HCT116 (cell line): ENCODE measurements at regions not wholly inside any gene's neighbourhood (a gene's known extent, or its start where the extent isn't known, plus 50 kb on each side); places are given as distances from the start of the nearest gene placed in this dataset.
"Not testable (repeated sequence)": the region's sequence is repeated elsewhere in the genome, so short reads cannot be mapped to it uniquely, and the experiment has no call there.

ENCODE experiments used
- ATAC-seq: fragments of 200-7000 bp; cut with Tn5 transposase; 2 replicates; pipeline ENCODE4 v1.9.1; 2020; ENCODE audit warnings: mild to moderate bottlenecking, moderate library complexity
- BruUV-seq: library from RNA; stranded (reverse); fragments of 400-500 nt; replicated peaks from 2 replicates; lab custom pipeline; 2021; lab: Mats Ljungman, UMichigan
- CTCF ChIA-PET: fragments of 300-600 bp; sonication (Branson Sonifier 250); formaldehyde crosslinking; loops from one replicate; lab custom pipeline; 2021; ENCODE audit warnings: antibody characterized with exemption; lab: Charles Lee
- POLR2A ChIA-PET: fragments of 300-600, 350-600 bp; sonication (Branson Sonifier 250); formaldehyde crosslinking; loops from one replicate; lab custom pipeline; 2021; ENCODE audit warnings: antibody characterized with exemption; lab: Charles Lee
- RAD21 ChIA-PET, 2 experiments: fragments of 300-600 bp; sonication (Branson Sonifier 250); formaldehyde crosslinking; loops; one replicate each; lab custom pipeline; 2023; ENCODE audit warnings: low total read pairs in 2 of 2; ENCODE audit not compliant: uncharacterized antibody in 2 of 2, unreplicated experiment in 2 of 2, low non-redundant PET in 1 of 2; lab: Charles Lee
- DNase-seq: peaks from one replicate; pipeline ENCODE4 v3.0.0-alpha.2; 2010; ENCODE audit warnings: low read depth, low spot score
- H2AFZ ChIP-seq: fragments of 200-600 bp; shearing (Covaris generic), sonication (generic); 2 replicates; pipeline ENCODE4 v1.6.1; 2017; ENCODE audit warnings: low read depth, mixed run types, mixed read lengths, antibody characterized with exemption, low read length; ENCODE audit not compliant: poor library complexity, severe bottlenecking
- H3K27ac ChIP-seq: 2 replicates; pipeline ENCODE4 v1.5.1; 2012; ENCODE audit warnings: low read depth, low read length
- H3K27me3 ChIP-seq: fragments of 200-600 bp; sonication (generic); 2 replicates; pipeline ENCODE4 v1.6.1; 2016; ENCODE audit warnings: mixed run types, low read length, mixed read lengths; ENCODE audit not compliant: insufficient read depth
- H3K36me3 ChIP-seq, 2 experiments: fragments of 200-500 bp in 1 of 2; fragments of 200-600 bp in 1 of 2; sonication (Bioruptor generic) in 1 of 2; sonication (generic) in 1 of 2; 2 replicates each; pipeline versions ENCODE4 v1.5.1 to v1.6.1; 2014 to 2016; ENCODE audit warnings: low read length in 2 of 2, inconsistent platforms in 1 of 2, mixed read lengths in 1 of 2, mixed run types in 1 of 2; ENCODE audit not compliant: insufficient read depth in 2 of 2, control insufficient read depth in 1 of 2
- H3K4me1 ChIP-seq, 2 experiments: fragments of 200-600 bp in 1 of 2; sonication (generic) in 1 of 2; 2 replicates each; pipeline versions ENCODE4 v1.5.1 to v1.6.1; 2012 to 2017; ENCODE audit warnings: low read length in 2 of 2, inconsistent platforms in 1 of 2, mild to moderate bottlenecking in 1 of 2, mixed read lengths in 1 of 2, mixed run types in 1 of 2, moderate library complexity in 1 of 2; ENCODE audit not compliant: insufficient read depth in 2 of 2, control insufficient read depth in 1 of 2
- H3K4me2 ChIP-seq: fragments of 200-600 bp; sonication (generic); 2 replicates; pipeline ENCODE4 v1.6.1; 2017; ENCODE audit warnings: mixed run types, low read length, mixed read lengths
- H3K4me3 ChIP-seq, 2 experiments: fragments of 200-600 bp in 1 of 2; sonication (generic) in 1 of 2; replicated peaks in 1 of 2; 2 replicates each; pipeline ENCODE4 v1.5.1; 2011 to 2016; ENCODE audit warnings: low read length in 2 of 2, control low read depth in 1 of 2, low read depth in 1 of 2, mild to moderate bottlenecking in 1 of 2, mixed read lengths in 1 of 2, mixed run types in 1 of 2
- H3K79me2 ChIP-seq: fragments of 200-600 bp; sonication (generic); 2 replicates; pipeline ENCODE4 v1.6.1; 2017; ENCODE audit warnings: mild to moderate bottlenecking, mixed run types, low read length, moderate library complexity, mixed read lengths; ENCODE audit not compliant: insufficient read depth
- H3K9ac ChIP-seq: fragments of 200-600 bp; sonication (generic); 2 replicates; pipeline ENCODE4 v1.6.1; 2016; ENCODE audit warnings: low read length, mixed read lengths
- H3K9me2 ChIP-seq: fragments of 200-600 bp; sonication (generic), shearing (Covaris generic); 2 replicates; pipeline ENCODE4 v1.6.1; 2017; ENCODE audit warnings: mixed run types, mild to moderate bottlenecking, moderate library complexity; ENCODE audit not compliant: insufficient read depth
- H3K9me3 ChIP-seq, 2 experiments: fragments of 200-500 bp in 1 of 2; fragments of 200-600 bp in 1 of 2; sonication (Bioruptor generic) in 1 of 2; sonication (generic) in 1 of 2; 2 replicates each; pipeline ENCODE4 v1.6.1; 2014 to 2017; ENCODE audit warnings: low read length in 2 of 2, mixed read lengths in 2 of 2, inconsistent platforms in 1 of 2, low read depth in 1 of 2, mild to moderate bottlenecking in 1 of 2, mixed run types in 1 of 2, moderate library complexity in 1 of 2; ENCODE audit not compliant: control insufficient read depth in 1 of 2, insufficient read depth in 1 of 2
- H4K20me1 ChIP-seq: fragments of 200-600 bp; sonication (generic), shearing (Covaris generic); 2 replicates; pipeline ENCODE4 v1.6.1; 2017; ENCODE audit warnings: mixed run types, mild to moderate bottlenecking, moderate library complexity; ENCODE audit not compliant: insufficient read depth
- intact Hi-C: fragments of 100-400 bp; cut with micrococcal nuclease; formaldehyde crosslinking; loops from 2 replicates; pipeline ENCODE4 v1.10.0; 2022

GRCh38 chr15:21249508-21250019 is 190.7 kb downstream of the POTEB3 start:
- DNase-seq, CTCF ChIA-PET, POLR2A ChIA-PET, H4K20me1 ChIP-seq, BruUV-seq, H3K4me3 ChIP-seq, H3K9me3 ChIP-seq, H3K9me2 ChIP-seq, H3K4me1 ChIP-seq, H3K36me3 ChIP-seq, H3K9ac ChIP-seq, H2AFZ ChIP-seq, H3K27ac ChIP-seq, H3K27me3 ChIP-seq, RAD21 ChIA-PET, H3K4me2 ChIP-seq, H3K79me2 ChIP-seq, intact Hi-C loops: not testable (repeated sequence)
- ATAC-seq = 0 out of 2 replicates have a peak, but pooled peaks have one; percentile 27
